Adrenal gland (tissue), 9 donors: ENCODE measurements at regions not wholly inside any gene's neighbourhood (a gene's known extent, or its start where the extent isn't known, plus 50 kb on each side); places are given as distances from the start of the nearest gene placed in this dataset.

ENCODE experiments used
- DNase-seq, 7 donors: peaks; one replicate each; pipeline ENCODE4 v3.0.0-alpha.2; 2019 to 2020
- H3K27ac ChIP-seq, 5 donors: fragments of 200-600 bp; sonication (generic) in 4 of 5; 1 replicate in 3 of 5; 2 replicates in 2 of 5; pipeline versions ENCODE4 v1.5.1 to v1.8.0; 2016 to 2020; ENCODE audit warnings: mild to moderate bottlenecking in 1 of 5
- H3K27me3 ChIP-seq: fragments of 200-600 bp; 2 replicates; pipeline ENCODE4 v1.8.0; 2021
- H3K36me3 ChIP-seq, 2 donors: fragments of 200-600 bp; replicated peaks in 1 of 2; 1 replicate in 1 of 2; 2 replicates in 1 of 2; pipeline versions ENCODE4 v1.5.1 to v1.8.0; 2018 to 2022
- H3K4me1 ChIP-seq, 2 donors: fragments of 200-600 bp; replicated peaks in 1 of 2; 1 replicate in 1 of 2; 2 replicates in 1 of 2; pipeline versions ENCODE4 v1.5.1 to v1.8.0; 2018 to 2021
- H3K4me3 ChIP-seq, 4 donors: fragments of 200-600 bp; sonication (generic) in 3 of 4; one replicate each; pipeline ENCODE4 v1.5.1; 2016 to 2018
- H3K9me3 ChIP-seq, 3 donors: fragments of 200-600 bp; sonication (generic) in 1 of 3; replicated peaks in 1 of 3; 1 replicate in 2 of 3; 2 replicates in 1 of 3; pipeline versions ENCODE4 v1.5.1 to v1.8.0; 2016 to 2021
- POLR2A ChIP-seq, 2 donors: fragments of 450-650 bp; IDR thresholded peaks; one replicate each; pipeline ENCODE4 v1.6.1; 2017; ENCODE audit warnings: antibody characterized with exemption in 2 of 2, mild to moderate bottlenecking in 2 of 2, moderate library complexity in 1 of 2
- WGBS, 4 donors: extraction: QIAGEN DNeasy Blood & Tissue Kit in 2 of 4; methylation state at CpG; one replicate each; pipeline versions ENCODE4 v1.1.5 to v1.1.7; 2013 to 2017; 5-methylcytosine and 5-hydroxymethylcytosine counted together
- intact Hi-C, 2 donors: fragments of 100-400 bp; cut with DNase I; formaldehyde crosslinking; loops; one replicate each; pipeline versions ENCODE4 v1.14.1 to v1.15.0; 2022 to 2023
- TF ChIP-seq, protein P1 (sequence below), 6 experiments: fragments of 450-650 bp in 4 of 6; fragments of 200-600 bp in 2 of 6; sonication (generic) in 1 of 6; IDR thresholded peaks; 1 replicate in 5 of 6; 2 replicates in 1 of 6; pipeline versions ENCODE4 v1.5.1 to v1.8.0; 2016 to 2021; ENCODE audit warnings: antibody characterized with exemption in 6 of 6, mild to moderate bottlenecking in 2 of 6, moderate library complexity in 1 of 6
- donor health status: healthy with polysubstance abuse.
- donor health status: Bipolar disorder and iron deficiency.
- donor health status: DM: yes; HTN: yes; CAD: no.
- donor health status: DM: no; HTN: no; CAD: no.
- donor health status: DM: no; HTN: no; CAD: no.

- Histone ChIP-seq H3K27ac (no peak overlapping the region), H3K27me3 (peaks cover 3% of the 10 kb centered on the region), H3K36me3 (no peaks in the 10 kb centered on the region), H3K4me3 (no peak overlapping the region), H3K4me1 (no peaks in the 10 kb centered on the region), H3K9me3 (no peaks in the 10 kb centered on the region)
- whole genome bisulfite sequencing, 4 donors: 69 to 80% (median 75%) methylated on average over 4 of the region's 4 CpGs
- no peak for DNase-seq
- intact Hi-C loops: no loop called here
- TF ChIP-seq, protein P1, sequence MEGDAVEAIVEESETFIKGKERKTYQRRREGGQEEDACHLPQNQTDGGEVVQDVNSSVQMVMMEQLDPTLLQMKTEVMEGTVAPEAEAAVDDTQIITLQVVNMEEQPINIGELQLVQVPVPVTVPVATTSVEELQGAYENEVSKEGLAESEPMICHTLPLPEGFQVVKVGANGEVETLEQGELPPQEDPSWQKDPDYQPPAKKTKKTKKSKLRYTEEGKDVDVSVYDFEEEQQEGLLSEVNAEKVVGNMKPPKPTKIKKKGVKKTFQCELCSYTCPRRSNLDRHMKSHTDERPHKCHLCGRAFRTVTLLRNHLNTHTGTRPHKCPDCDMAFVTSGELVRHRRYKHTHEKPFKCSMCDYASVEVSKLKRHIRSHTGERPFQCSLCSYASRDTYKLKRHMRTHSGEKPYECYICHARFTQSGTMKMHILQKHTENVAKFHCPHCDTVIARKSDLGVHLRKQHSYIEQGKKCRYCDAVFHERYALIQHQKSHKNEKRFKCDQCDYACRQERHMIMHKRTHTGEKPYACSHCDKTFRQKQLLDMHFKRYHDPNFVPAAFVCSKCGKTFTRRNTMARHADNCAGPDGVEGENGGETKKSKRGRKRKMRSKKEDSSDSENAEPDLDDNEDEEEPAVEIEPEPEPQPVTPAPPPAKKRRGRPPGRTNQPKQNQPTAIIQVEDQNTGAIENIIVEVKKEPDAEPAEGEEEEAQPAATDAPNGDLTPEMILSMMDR (IDR thresholded peaks at IDR 0.05): no peak
These were observed 1284.5 kb upstream of the AUTS2 start for GRCh38 chr7:68313806-68314205.

GRCh38 chr7:68314208-68314607 is 1284.1 kb upstream of the AUTS2 start:
- no peak for TF ChIP-seq POLR2A (IDR thresholded peaks at IDR 0.05)
- TF ChIP-seq, protein P1 (IDR thresholded peaks at IDR 0.05): no peak
- Histone ChIP-seq H3K36me3 (no peaks in the 10 kb centered on the region), H3K27me3 (no peaks in the 10 kb centered on the region), H3K9me3 (no peaks in the 10 kb centered on the region), H3K4me3 (no peak overlapping the region), H3K27ac (no peak overlapping the region), H3K4me1 (no peaks in the 10 kb centered on the region)
- intact Hi-C loops: no loop called here
- 63 to 66% (median 64%) methylated on average over 8 of the region's 8 CpGs for WGBS, 4 donors
- no peak for DNase-seq

DNA sequence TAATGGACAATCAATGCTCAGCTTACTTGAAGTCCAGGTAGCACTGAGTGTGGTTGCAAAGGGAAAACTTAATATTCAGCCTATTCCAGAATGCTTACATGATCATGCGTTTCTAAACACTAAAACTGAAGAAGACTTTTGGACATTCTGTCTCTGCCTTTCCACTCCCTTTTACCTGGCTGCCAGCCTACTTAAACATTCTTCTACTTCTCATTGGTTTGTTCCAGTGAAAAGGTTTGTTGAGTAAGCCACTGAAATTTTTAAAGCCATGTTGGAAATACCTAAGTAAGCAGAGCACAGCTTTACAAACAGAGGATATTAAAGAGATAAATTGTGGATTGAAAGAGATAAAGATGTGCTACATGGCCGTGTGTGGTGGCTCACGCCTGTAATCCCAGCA is 1280.8 kb upstream of the AUTS2 start:
- WGBS, 4 donors: 78 to 89% (median 86%) methylated on average over 3 of the region's 3 CpGs
- Histone ChIP-seq H3K4me1 (peaks cover 5 to 11% of the 10 kb centered on the region in 2 donors), H3K27ac (no peak overlapping the region)

GRCh38 chr7:68319061-68319460 is 1279.2 kb upstream of the AUTS2 start:
- Histone ChIP-seq H3K27ac (no peak overlapping the region), H3K27me3 (no peaks in the 10 kb centered on the region), H3K9me3 (no peaks in the 10 kb centered on the region), H3K36me3 (no peaks in the 10 kb centered on the region), H3K4me1 (peaks cover 5 to 11% of the 10 kb centered on the region in 2 donors), H3K4me3 (no peak overlapping the region)
- intact Hi-C loops: no loop called here
- no peak for TF ChIP-seq POLR2A (IDR thresholded peaks at IDR 0.05)
- TF ChIP-seq, protein P1 (IDR thresholded peaks at IDR 0.05): no peak
- DNase-seq: no peak

More for the DNA sequence above, 1280.8 kb upstream of the AUTS2 start:
- intact Hi-C loops: no loop called here
- no peaks in the 10 kb centered on the region for H3K9me3 ChIP-seq
- H3K36me3 ChIP-seq: no peaks in the 10 kb centered on the region
- H3K27me3 ChIP-seq: no peaks in the 10 kb centered on the region
- TF ChIP-seq, protein P1 (IDR thresholded peaks at IDR 0.05): no peak
- no peak for TF ChIP-seq POLR2A (IDR thresholded peaks at IDR 0.05)
- H3K4me3 ChIP-seq: no peak overlapping the region
- no peak for DNase-seq
